Stimulated activated CD8-positive, alpha-beta memory T cell treated with anti-CD3 and anti-CD28 coated beads, Interleukin-12 subunit alpha, Interleukin-12 subunit beta, amount 100 ng/mL, for 1 hour (primary cell): ENCODE measurements at regions not wholly inside any gene's neighbourhood (a gene's known extent, or its start where the extent isn't known, plus 50 kb on each side); places are given as distances from the start of the nearest gene placed in this dataset.
"Not testable (repeated sequence)": the region's sequence is repeated elsewhere in the genome, so short reads cannot be mapped to it uniquely, and the experiment has no call there.

Experiments
- DNase-seq: peaks from one replicate; pipeline ENCODE4 v3.0.0-alpha.2; 2020; ENCODE audit warnings: low read depth

GRCh38 chr7:145462463-145462862, 626.6 kb upstream of the TPK1 start:
- DNase-seq, result no peak

DNA sequence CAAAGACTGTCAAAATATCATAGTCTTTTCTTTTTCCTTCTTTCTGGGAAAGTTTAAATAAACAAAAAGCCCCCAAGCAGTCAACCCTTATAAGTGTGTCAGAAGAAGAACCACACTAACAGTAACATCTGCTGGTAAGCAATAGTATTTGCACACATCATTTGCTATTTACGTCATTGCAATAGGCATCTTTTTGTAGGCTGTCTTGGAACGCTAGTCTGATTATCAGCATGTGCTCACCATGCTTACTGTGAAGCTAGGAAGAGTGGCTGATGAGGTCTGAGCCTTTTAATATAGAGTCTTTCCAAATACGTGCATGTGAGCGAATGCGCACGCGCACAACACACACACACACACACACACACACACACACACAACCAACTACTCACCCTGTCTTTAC, 599.0 kb upstream of the TPK1 start:
- no peak for DNase-seq

GRCh38 chr7:145431834-145432233, 596.0 kb upstream of the TPK1 start:
- no peak for DNase-seq

- not testable (repeated sequence) for DNase-seq
These were observed 582.6 kb upstream of the TPK1 start for GRCh38 chr7:145418481-145418880.

GRCh38 chr7:145411066-145411465, 575.2 kb upstream of the TPK1 start:
- DNase-seq, result no peak

GRCh38 chr7:145398758-145399157, 562.9 kb upstream of the TPK1 start:
- DNase-seq, result no peak

DNA sequence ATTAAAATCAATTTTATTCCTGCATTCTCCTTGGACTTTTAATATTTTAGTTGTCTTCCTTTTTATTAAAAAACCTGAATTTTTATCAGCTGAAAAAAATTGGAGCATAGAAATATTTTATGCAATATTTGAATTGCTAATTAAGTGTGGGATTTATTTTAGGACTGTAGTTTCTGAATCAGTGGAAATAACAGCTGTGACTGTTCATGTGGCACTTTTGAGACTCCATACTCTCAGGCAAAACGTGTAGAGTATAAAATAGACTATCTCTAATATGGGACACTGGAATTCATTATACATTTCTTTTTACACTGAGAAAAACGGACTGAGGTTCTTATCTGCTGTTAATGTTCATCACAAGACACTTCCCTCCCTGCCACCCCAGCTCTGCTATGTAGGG, 558.3 kb upstream of the TPK1 start:
- DNase-seq, result no peak

DNA sequence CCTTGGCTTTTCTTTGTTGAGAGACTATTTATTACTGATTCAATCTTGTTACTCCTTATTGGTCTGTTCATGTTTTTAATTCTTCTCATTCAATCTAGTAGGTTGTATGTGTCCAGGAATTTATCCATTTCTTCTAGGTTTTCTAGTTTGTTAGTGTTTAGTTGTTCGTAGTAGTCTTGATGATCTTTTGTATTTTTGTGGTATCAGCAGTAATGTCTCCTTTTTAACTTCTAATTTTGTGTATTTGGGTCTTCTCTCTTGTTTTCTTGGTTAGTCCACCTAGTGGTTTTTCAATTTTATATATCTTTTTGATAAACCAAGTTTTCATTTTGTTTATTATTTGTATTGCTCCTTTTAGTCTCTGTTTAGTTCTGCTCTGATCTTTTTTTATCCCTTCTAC, 546.9 kb upstream of the TPK1 start:
- DNase-seq, result no peak

- DNase-seq, result no peak
These were observed 542.3 kb upstream of the TPK1 start for GRCh38 chr7:145378197-145378596.

- DNase-seq, result no peak
These were observed 524.8 kb upstream of the TPK1 start for GRCh38 chr7:145360511-145361100.

DNA sequence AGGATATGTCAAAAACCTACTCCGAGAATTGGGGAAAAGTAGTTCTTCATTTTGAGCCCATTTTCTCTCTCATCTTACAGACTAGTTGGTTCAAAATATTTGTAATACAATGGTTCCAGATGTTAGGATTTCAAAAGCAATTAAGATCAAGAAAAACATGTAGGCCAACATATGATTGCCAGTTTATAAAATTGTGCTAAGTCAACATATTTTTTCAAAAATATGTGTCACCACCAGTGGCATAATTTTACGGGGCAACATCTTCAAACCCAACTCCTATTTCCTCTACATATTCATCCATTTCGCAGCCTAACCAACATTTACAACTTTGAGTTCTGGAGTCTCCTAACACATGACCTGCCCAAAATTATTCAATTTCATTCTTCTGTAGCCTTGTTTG, 514.5 kb upstream of the TPK1 start:
- DNase-seq, result no peak

DNA sequence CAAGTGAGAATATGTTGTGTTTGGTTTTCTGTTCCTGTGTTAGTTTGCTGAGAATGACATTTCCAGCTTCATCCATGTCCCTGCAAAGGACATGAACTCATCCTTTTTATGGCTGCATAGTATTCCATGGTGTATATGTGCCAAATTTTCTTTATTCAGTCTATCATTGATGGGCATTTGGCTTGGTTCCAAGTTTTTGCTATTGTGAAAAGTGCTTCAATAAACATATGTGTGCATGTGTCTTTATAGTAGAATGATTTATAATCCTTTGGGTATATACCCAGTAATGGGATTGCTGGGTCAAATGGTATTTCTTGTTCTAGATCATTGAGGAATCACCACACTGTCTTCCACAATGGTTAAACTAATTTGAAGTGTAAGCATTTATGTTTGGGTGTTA, 513.6 kb upstream of the TPK1 start:
- not testable (repeated sequence) for DNase-seq

DNA sequence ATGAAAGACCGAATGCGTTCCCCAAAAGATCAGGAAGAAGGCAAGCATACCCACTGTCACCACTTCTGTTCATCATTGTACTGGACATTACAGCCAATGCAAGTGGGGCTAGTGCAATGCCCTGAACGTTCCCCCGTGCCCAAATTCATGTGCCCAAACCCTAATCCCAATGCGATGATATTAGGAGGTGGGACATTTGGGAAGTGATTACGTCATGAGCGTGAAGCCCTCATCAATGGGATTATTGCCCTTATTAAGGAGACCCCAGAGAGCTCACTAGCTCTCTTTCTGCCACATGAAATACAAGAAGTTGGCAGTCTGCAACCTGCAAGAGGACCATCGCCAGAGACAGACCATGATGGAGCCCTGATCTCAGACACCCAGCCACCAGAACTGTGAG, 511.4 kb upstream of the TPK1 start:
- no peak for DNase-seq

DNA sequence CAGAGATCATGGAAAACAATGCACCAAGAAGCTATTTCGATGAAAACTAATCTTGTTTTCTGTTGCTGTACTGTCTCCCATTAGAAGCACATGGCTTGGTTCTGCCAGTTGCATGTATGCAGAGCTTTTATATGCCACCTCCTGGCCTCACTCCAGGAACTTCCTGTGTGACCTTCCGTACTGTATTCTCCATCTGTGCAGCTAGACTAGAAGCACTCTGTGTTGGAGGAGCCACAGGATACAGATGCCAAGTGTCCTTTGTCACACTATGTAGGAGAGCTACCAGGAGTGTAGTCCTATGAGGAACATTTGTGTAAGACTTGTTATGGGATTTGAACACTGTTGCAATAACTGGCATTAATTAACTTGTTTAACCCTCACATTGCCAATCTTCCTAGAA, 503.5 kb upstream of the TPK1 start:
- DNase-seq, result no peak

GRCh38 chr7:145331522-145331921, 495.7 kb upstream of the TPK1 start:
- no peak for DNase-seq

- no peak for DNase-seq
These were observed 495.2 kb upstream of the TPK1 start for GRCh38 chr7:145331076-145331475.

GRCh38 chr7:145327646-145328045, 491.8 kb upstream of the TPK1 start:
- no peak for DNase-seq

DNA sequence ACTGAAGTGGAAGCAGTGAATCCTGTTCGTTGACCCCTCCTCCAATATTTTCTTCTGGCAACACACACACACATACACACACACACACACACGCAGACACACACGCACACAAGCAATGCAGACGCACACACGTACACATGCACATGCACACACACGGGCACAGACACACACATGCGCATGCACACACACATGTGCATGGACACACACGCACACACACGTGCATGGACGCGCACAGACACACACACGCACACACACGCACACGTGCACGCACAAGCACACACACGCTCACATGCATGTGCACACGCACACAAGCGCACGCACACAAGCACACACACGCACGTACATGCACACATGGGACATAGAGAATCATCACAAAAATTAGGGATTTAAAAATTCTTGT, 488.2 kb upstream of the TPK1 start:
- DNase-seq, result no peak

GRCh38 chr7:145313551-145313950, 477.7 kb upstream of the TPK1 start:
- no peak for DNase-seq

DNA sequence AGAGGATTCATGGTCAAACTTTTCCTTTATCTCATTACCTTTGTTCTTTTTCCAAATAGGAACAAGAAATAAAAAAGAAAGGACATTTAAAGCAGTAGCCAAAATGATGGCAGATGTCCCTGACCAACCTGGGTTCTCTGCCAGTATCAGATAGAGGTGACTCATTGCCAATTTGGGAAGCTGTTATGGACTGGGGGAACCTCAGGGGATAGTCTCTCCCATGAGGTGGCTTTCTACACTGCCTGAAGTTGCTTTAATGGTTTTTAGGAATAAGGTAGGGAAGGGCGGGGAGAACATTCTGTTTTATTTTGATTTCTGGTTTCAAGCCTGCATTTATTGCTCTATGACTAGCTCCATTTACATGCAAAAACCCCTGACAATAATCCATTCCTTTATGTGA, 457.9 kb upstream of the TPK1 start:
- DNase-seq, result no peak

- DNase-seq, result no peak
These were observed 457.4 kb upstream of the TPK1 start for GRCh38 chr7:145293228-145293701.

- no peak for DNase-seq
These were observed 453.5 kb upstream of the TPK1 start for GRCh38 chr7:145289384-145289783.

DNA sequence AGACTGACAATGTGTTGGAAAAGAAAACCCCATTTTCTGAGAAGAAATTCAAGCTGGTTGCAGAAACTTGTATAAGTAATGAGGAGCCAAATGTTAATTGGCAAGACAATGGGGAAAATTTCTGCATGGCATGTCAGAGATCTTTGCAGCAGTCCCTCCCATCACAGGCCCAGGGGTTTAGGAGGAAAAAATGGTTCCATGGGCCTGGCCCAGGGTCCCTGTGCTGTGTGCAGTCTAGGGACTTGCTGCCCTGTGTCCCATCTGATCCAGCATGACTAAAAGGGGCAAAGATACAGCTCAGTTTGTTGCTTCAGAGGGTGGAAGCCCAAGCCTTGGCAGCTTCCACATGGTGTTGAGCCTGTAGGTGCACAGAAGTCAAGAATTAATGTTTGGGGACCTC, 440.3 kb upstream of the TPK1 start:
- no peak for DNase-seq

DNA sequence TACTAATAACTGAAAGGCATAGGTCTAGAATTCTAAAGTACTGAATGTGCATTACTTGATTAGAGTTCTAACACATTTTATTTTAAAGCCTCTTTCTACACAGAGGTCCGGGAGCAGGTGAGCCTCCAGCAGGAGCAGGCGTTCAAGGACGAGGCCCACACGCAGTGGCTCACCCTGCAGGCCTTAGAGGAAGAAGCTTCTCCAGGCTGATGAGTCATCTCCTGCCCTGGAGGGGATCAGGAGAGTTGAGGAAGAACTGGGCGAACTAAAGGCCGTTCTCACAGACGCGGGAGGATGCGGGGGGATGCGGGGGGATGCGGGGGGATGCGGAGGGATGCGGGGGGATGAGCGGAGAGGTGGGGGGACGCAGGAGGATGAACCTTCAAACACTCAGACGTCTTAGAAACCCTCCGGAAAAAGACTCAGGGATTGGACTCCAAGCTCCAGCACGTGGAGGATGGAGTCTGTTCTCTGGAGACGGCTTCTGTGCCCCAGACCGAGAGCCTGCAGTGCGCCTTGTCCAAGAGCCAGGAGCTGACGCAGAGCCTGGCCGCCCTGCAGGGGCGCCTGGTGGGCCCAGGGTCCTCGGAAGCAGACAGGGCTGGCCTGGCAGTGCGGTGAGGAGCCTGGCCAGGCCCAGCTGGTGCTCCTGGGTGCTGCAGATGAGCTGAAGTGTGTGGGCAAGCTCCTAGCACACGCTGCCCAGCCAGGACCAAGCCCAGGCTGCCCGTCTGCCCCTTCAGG, 433.7 kb upstream of the TPK1 start:
- no peak for DNase-seq
